ENCODE measurements at regions not wholly inside any gene's neighbourhood (a gene's known extent, or its start where the extent isn't known, plus 50 kb on each side); places are given as distances from the start of the nearest gene placed in this dataset.

- no peak for DNase-seq
Observed at GRCh38 chr7:98679741-98680140, 62.7 kb downstream of the NPTX2 start.

DNA sequence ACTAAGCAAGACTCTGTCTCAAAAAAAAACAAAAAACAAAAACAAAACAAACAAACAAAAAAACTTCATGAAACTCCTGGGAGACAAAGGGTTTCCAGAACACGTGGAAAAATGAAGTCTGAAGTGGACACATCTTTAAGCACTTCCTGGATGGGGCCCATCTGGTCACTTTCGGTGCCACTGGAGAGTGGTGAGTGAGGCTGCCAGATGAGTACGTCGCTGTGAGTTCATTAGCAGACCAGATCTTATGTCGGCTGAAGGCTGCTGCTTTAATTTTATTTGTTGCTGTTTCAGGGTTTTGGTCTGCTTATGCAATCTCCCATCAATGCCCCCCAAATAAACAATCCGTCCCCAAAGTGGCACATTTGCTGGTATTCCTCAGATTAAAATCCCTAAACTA is 64.4 kb downstream of the NPTX2 start:
- no peak for DNase-seq

GRCh38 chr7:98681951-98682350 is 64.9 kb downstream of the NPTX2 start:
- DNase-seq, result no peak

DNA sequence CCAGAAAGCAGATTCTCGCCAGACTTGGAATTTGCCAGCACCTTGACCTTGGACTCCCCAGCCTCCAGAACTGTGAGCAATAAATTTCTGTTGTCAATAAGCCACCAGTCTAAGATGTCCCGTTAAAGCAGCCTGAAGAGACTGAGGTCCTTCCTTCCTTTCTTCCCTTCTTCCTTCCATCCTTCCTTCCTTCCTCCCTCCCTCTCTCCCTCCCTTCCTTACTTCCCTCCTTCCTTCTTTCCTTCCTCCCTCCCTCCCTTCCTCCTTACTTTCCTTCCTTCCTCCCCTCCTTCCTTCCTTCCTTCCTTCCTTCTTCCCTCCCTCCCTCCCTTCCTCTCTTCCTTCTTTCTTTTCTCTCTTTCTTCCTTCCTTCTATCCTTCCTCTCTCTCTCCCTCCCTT is 66.4 kb downstream of the NPTX2 start:
- DNase-seq, result no peak

DNA sequence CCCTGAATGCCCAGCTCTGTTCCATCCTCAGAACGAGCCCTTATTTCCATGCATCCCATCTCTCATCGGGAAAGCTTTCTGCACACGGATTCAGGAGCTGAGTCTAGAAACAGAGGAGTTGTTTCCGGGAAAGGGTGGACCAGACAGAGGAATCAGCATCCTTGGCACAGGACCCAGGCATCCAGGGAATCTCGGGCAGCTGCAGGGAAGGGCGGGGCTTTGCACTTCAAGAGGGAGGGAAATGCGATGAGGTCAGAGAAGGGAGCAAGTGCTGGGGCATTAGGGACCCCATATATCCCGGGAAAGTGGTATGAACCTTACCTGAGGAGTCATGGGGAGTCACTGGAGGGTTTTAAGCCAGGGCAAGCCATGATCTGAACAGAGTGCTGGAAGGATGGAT is 68.5 kb downstream of the NPTX2 start:
- DNase-seq, result no peak

DNA sequence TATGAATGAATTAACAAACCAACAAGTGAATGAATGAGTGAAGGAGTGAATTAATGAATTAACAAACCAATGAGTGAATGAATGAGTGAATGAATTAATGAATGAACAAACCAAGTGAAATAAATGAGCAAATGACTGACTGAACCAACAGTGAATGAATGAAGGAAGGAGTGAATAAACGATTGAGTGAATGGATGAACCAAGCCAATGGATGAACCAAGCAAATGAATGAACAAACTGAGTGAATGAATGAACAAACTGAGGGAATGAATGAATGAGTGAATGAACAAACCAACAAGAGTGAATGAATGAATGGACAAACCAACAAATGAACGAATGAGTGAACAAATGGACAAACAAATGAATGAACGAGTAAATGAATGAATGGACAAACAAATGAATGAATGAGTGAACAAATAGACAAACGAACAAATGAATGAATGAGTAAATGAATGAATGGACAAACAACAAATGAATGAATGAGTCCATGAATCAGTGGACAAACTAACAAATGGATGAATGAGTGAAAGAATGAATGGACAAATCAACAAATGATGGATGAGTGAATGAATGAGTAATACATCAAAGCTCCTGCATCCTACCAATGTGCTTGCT is 69.5 kb downstream of the NPTX2 start:
- DNase-seq, result no peak

DNA sequence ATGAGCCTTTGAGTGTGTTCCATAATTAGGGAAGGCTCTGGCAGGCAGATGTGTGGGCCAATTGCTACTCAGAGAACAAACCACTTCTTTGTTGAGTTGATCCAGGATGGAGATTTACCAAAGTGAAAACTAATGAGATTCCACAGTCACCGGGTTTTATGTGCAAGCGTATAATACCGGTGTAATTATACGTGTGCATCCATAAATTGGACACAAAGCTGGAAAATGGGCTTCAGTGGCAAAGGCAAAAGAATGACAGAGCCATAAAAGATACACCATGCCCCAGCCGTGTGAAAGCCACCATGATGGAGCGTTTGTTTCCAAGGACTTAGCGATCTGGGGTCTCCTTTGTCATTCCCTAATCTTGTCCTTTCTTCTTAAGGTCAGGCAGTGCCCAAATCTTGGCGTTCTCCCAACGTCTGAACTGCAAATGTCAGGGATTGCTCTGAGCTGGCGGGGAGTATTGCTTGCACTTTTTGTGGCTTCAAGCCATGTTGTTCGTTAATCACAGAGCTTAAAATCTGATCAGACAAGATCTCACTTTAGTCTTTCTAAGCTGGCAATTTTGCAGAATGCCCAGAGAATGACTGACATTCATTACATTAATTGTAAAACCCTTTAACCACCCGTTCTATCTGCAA is 70.1 kb downstream of the NPTX2 start:
- no peak for DNase-seq

GRCh38 chr7:98691619-98692018 is 74.5 kb downstream of the NPTX2 start:
- no peak for DNase-seq

DNA sequence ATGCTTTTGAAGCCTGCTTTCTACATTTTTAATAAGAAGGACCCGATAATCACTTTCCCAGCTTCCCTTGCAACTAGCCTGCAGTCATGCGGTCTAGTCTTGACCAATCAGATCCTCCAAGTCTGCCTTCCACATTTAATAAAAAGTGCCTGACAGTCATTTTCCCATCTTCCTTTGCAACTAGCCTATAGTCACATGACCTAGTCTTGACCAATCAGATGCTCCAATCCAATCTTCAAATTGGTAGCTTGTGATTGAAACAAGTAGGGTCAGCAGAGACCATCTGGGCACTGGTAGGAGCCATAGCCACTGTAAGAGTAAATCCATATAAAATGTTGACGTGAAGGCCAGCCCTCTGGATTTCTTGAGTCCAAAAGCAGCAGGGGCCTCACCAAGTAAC is 80.0 kb downstream of the NPTX2 start:
- no peak for DNase-seq

DNA sequence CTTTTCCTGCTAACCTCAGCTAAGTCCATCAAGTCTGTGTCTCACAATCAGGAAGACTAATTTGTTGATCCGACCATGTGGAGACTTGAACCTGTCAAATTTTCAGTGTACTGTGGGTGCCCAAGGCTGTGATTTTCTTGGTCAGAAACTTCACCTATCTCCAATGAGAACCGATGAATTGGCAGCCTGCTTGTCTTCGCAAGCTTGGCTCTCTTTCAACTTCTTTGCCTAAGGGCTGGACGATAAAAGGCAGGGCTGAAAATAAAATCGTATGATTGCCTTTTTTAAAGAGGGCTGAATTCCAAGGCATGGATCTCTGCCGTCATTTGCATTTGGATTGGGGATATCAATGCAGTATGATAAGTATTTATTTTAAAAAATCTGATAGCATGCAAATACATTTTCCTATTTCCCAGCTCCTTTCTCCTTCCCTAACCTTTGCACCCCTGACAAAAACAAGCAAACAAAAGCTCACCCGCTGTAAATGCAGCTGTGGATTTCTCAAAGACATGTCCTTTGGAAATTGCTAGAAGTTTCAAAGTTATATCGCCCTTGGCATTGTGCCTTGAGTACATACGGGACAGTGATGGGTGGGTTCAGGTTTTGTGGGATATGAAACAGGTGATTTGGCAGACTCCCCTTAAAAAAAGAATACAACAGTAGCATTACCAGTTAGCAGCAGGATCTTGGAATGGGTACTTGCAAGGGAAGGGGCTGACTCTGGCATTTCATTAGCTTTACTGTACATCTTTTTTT is 80.6 kb downstream of the NPTX2 start:
- no peak for DNase-seq

GRCh38 chr7:98698976-98699375 is 81.9 kb downstream of the NPTX2 start:
- DNase-seq, result no peak

GRCh38 chr7:98700533-98700932 is 83.4 kb downstream of the NPTX2 start:
- no peak for DNase-seq

DNA sequence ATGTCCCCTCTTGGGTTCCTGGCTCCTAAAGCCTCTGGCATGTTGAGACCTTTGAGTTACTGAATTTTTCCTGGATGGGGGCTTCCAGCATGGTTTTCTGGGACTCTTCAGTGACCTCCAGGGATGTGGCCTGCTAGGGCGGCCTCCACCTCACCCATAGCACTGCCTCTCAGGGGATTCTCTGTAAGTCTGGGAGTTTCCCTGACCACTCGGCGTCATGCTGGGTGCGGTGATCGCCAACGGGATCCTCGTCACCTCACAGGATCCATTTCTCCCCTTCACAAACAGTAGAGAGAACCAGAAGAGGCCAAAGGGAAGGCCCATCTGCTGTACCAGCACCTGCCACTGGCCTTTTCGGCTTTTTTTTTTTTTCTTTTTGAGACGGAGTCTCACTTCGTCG is 84.3 kb downstream of the NPTX2 start:
- DNase-seq, result no peak

DNA sequence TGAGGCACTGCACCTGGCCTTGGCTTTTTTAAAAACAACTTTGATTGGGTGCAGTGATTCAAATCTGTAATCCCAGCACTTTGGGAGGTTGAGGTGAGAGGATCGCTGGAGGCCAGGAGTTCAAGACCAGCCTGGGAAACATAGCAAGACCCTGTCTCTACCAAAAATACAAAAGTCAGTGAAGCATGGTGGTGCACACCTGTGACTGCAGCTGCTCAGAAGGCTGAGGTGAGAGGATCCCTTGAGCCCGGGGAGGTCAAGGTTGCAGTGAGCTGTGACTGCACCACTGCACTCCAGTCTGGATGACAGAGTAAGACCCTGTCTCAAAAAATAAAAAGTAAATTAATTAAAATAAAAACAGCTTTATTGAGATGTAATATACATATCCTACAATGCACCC is 84.9 kb downstream of the NPTX2 start:
- no peak for DNase-seq

DNA sequence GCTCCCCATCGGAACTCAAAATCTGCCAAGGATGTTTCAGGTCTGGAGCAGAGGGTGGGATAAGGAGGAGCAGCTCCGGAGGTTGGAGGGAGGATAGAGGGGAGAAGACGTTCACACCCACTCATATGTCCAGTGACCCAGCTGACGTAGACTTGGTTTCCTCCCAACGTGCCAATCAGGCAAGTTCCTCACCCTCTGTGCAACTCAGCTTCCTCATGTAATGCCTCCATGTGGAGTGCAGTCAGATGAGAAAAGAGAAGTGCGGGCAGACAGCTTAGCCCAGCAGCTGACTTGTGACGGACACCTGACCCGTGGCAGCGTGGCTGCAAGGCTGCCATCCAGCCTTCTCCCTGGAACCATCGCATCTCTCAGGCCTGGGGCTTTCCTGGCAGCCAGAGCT is 86.8 kb downstream of the NPTX2 start:
- no peak for DNase-seq

DNA sequence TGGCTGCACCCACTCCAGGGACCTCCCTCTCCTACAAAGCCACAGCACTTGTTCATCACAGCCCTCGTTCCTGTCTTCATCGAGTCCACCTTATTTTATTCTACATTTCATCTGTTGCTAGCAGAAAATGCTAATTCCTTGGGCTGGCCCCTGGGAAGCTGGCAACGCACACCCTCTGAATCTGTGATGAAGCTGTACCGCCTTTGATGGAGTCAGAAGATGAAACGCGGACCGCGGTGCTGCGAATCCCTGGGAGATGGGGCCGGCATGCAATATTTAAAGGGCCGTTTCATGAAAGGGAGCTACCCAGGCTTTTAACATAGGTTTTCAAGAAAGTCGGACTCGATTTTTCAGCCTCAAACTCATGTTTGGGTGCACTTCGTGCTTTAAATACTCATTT is 88.5 kb downstream of the NPTX2 start:
- no peak for DNase-seq

DNA sequence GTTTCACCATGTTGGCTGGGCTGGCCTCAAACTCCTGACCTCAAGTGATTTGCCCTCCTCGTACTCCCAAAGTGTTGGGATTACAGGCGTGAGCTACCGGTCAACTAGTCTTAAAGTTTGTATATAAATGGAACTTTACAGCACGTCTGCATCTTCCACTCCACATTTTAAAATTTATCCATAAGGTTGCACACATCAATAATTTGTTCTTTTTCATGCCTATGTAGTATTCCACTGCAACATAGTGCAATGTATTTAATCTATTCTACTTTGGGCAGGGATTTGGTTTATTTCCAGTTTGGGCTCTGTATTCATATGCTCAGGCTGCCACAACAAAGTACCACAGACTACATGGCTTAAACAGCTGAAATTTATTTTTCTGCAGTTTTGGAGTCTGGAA is 90.0 kb downstream of the NPTX2 start:
- no peak for DNase-seq

GRCh38 chr7:98711945-98712344 is 94.9 kb downstream of the NPTX2 start:
- DNase-seq, result no peak

- no peak for DNase-seq
Observed at GRCh38 chr7:98713165-98713810, 96.2 kb downstream of the NPTX2 start.

DNA sequence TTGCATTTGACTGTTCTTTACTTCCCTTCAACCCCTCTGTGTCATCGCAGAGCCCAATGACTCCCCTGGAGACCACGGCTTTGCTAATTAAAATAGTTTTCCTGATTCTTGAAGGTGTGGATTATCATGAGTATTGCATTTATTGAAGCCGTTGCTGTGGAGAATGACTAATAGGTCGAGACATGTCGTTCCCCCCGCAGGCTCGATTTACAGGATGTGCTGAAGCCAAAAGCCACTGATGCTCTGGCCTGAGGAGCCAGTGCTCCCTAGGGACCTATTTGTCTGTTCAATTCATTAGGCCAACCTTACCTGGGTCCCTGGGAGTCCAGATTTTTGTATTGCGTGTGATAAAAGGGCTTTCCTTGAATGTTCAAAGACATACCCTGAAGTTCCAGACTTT is 102.3 kb downstream of the NPTX2 start:
- DNase-seq, result no peak

GRCh38 chr7:98722402-98722801 is 105.3 kb downstream of the NPTX2 start:
- DNase-seq, result no peak

- DNase-seq, result no peak
Observed at GRCh38 chr7:98724591-98724990, 107.5 kb downstream of the NPTX2 start.

- no peak for DNase-seq
Observed at GRCh38 chr7:98727146-98727709, 110.1 kb downstream of the NPTX2 start.

GRCh38 chr7:98728555-98728954 is 111.5 kb downstream of the NPTX2 start:
- DNase-seq, result no peak

All from CD4-positive, alpha-beta T cell treated with Interleukin-21 for 1 hour (primary cell).